ENCODE measurements at regions not wholly inside any gene's neighbourhood (a gene's known extent, or its start where the extent isn't known, plus 50 kb on each side); places are given as distances from the start of the nearest gene placed in this dataset.
"Not testable (repeated sequence)": the region's sequence is repeated elsewhere in the genome, so short reads cannot be mapped to it uniquely, and the experiment has no call there.

- DNase-seq (ENCODE audit: low spot score), result not testable (repeated sequence)
Measured at GRCh38 chr1:146883190-146883589, 54.9 kb upstream of the NBPF12 start.

DNA sequence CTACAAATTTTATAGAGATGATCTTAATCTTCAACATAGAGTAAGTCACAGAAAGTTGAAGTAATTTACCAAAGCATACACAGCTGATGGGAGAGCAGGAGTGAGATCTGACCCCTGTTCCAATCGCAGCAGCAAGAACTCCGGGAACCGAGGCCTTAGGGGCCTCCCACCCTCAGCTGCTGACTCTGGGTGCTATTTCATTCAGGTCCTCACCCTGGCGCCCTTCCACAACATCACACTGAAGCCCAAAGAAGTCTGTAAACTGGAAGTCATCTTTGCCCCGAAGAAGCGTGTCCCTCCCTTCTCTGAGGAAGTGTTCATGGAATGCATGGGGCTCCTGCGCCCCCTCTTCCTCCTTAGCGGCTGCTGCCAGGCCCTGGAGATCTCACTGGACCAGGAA lies 57.0 kb upstream of the NBPF12 start:
- not testable (repeated sequence) for DNase-seq (ENCODE audit: low spot score)

- DNase-seq (ENCODE audit: low spot score), result not testable (repeated sequence)
Measured at GRCh38 chr1:146863799-146864319, 74.3 kb upstream of the NBPF12 start.

GRCh38 chr1:146853147-146853546 lies 85.0 kb upstream of the NBPF12 start:
- not testable (repeated sequence) for DNase-seq (ENCODE audit: low spot score)

GRCh38 chr1:146850352-146850889 lies 87.7 kb upstream of the NBPF12 start:
- DNase-seq (ENCODE audit: low spot score), result not testable (repeated sequence)

DNA sequence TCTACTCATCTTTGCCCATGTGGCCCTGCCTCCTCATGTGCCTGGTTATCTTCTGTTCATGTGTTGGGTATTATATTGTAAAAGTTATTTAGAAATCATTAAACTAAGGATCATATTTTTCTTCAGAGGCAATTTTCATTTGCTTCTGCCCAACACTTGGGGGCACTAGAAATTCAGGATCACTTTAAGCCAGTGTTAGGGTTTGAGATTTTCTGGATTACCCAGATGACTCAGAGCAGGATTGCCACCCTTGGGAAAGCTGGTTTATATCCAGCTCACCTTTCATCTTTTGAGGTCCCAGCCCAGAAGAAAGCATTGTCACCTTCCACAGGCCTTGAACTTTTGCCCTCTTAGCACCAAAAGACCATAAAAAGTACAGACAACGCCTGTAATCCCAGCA lies 99.4 kb upstream of the NBPF12 start:
- DNase-seq (ENCODE audit: low spot score), result not testable (repeated sequence)

DNA sequence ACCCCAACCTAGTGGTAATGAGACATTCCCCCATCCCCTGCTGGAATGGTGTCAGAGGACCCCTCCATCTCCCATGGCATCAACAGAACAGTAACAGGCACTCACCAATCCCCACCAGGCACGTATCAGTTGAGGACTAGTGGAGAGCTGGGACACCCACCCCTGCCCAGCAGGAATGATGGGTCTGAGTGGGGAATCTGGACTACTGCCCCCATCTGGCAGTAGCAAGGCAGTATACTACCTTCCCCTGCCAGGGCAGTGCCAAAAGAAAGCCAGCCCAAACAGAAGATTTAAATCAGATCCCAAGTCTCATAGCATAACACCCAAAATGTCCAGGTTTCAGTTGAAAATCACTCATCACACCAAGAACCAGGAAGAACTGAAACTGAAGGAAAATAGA lies 111.2 kb upstream of the NBPF12 start:
- DNase-seq (ENCODE audit: low spot score), result not testable (repeated sequence)

DNA sequence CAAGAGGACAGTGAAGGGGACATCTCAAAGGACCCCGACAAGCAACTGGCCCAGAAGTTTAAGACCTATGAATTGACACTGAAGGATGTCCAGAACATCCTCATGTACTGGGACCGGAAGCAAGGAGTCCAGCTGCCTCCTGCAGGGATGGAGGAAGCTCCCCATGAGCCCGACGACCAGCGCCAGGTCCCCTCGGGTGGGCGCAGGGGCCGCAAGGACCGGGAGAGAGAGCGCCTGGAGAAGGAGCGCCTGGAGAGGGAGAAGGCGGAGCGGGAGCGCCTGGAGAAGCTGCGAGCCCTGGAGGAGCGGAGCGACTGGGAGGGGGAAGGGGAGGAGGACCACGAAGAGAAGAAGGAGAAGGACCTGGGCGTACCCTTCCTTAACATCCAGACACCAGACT lies 143.9 kb upstream of the NBPF12 start:
- not testable (repeated sequence) for DNase-seq (ENCODE audit: low spot score)

- not testable (repeated sequence) for DNase-seq (ENCODE audit: low spot score)
Measured at GRCh38 chr1:146792725-146793124, 145.4 kb upstream of the NBPF12 start.

DNA sequence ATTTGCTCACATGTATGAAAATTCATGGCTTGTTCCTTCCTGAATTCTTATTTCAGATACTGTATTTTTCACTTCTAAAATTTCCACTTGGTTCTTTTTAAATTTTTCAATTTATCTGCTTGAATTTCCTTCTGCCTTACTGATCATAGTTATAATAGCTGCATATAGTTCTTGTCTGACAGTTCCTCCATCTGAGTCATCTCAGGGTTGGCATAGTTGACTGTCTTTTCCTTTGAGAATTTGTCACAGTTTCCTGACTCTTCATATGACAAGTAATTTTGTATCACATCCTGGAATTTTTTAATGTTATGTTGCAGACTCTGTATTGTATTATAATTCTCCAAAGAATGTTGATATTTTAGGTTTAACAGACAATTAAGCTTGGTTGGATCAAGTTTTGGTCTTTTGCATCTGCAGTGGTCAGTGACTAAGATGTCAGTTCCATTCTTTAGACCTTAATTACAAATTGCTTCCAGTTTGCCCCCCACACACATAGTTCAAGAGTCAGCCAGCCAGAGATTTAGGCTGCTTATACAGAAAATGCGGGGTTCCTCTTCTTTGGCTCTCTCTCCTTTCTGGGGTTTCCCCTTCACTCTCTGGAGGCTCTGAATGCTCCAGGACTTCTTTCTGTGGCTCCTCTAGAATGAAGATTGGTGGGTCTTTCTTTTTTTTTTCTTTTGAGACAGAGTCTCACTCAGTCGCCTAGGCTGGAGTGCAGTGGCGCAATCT lies 153.7 kb upstream of the NBPF12 start:
- not testable (repeated sequence) for DNase-seq (ENCODE audit: low spot score)

GRCh38 chr1:146781235-146781634 lies 156.9 kb upstream of the NBPF12 start:
- not testable (repeated sequence) for DNase-seq (ENCODE audit: low spot score)

DNA sequence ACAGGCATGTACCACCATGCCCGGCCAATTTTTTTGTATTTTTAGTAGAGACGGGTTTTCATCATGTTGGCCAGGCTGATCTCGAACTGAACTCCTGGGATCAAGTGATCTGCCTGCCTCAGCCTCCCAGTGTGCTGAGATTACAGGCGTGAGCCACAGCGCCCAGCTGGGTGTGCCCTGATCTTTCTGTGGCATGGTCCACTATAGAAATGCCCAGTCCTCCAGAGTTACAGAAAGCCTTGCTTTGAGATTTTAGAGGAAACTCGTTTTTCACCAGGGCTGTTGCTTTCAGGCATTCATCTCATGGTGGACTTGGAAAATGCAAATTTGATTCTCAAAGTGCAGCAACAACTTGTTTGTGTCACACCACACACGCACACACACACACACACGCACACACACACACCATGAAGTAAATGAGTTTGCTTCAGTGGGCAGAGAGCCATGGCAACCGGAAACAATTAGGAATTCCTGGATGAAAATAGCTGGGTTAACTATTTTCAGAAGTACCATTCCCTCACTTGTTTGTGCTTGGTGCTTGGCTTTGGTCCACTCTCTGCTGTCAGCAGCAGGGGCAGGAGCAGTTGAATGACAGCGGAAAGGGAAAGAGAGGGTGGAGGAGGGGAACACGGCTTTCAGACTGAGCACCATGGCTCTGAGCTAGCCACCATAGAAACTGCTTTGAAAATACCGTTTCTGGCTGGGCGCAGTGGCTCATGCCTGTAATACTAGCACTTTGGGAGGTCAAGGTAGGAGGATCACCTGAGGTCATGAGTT lies 160.1 kb upstream of the NBPF12 start:
- not testable (repeated sequence) for DNase-seq (ENCODE audit: low spot score)

DNA sequence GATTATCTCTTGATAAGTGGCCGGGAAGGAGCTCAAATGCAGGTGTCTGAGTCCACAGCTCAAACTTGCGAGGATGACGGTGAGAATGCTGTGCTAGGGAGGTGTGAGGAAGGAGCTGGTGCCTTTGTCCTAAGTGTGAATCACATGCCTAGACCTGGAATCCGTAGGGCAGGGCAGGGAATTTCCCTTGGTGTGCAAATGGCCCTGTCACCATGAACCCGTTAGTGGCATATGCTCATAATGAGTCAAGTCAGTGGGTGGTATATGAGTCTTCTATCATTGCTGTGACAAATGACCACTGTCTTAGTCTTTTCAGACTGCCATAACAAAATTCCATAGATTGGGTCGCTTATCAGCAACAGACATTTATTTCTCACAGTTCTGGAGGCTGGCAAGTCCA lies 163.1 kb upstream of the NBPF12 start:
- DNase-seq (ENCODE audit: low spot score), result not testable (repeated sequence)

DNA sequence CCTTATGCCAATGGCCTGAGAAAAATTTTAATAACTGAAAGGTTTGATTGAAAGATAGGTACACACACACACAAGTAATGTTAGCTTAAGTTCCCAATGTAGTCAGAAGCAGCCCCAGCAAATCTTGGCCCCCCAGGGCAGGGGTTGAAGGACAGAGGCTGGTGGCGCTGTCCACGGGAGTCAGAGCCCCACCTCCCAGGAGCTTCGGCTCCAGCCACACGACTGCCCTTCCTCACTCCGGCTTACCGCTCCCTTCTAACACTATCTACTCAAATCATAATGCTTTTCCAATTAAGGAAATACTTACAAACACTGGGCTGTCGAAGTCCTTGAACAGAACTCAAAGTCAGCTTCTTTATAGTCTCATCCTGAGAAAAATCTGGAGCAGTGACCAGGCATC lies 163.9 kb upstream of the NBPF12 start:
- not testable (repeated sequence) for DNase-seq (ENCODE audit: low spot score)

DNA sequence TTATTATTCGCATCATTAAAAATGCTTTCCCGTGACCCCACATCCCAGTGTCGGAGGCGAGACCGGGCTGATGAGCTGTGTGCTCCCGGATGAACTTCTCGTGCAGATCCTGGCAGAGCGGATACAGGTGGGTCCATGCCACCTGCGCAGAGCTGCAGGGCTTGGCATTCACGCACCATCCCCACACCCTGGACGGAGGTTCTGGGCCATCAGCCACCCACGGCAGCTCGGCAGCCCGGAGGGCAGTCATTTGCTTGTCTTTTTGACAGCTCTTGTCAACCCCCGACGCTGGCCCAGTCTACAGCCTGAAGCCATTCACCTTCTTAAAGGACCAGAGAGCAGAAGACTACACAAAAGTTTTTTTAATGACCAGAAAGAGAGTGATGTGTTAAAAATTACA lies 166.7 kb upstream of the NBPF12 start:
- not testable (repeated sequence) for DNase-seq (ENCODE audit: low spot score)

GRCh38 chr1:146770998-146771397 lies 167.1 kb upstream of the NBPF12 start:
- DNase-seq (ENCODE audit: low spot score), result not testable (repeated sequence)

- DNase-seq (ENCODE audit: low spot score), result not testable (repeated sequence)
Measured at GRCh38 chr1:146763234-146763633, 174.9 kb upstream of the NBPF12 start.

DNA sequence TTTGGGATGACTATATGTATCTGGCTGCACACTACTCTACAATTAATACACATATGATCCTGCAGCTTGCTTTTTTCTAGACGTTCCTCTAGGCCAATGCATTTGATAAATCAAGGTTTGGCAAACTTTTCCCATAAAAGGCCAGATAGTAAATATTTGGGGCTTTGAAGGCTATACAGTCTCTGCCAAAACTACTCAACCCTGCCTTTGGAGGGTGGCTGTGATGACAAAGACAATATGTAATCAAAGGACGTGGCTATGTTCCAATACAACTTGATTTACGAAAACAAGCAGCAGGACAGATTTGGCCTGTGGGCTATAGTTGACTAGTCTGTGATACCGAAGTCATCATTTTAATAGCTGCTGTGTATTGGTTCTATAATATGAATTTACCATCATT lies 181.3 kb upstream of the NBPF12 start:
- not testable (repeated sequence) for DNase-seq (ENCODE audit: low spot score)

GRCh38 chr1:146748686-146749085 lies 189.4 kb upstream of the NBPF12 start:
- not testable (repeated sequence) for DNase-seq (ENCODE audit: low spot score)

- DNase-seq (ENCODE audit: low spot score), result not testable (repeated sequence)
Measured at GRCh38 chr1:146731981-146732680, 206.0 kb upstream of the NBPF12 start.

DNA sequence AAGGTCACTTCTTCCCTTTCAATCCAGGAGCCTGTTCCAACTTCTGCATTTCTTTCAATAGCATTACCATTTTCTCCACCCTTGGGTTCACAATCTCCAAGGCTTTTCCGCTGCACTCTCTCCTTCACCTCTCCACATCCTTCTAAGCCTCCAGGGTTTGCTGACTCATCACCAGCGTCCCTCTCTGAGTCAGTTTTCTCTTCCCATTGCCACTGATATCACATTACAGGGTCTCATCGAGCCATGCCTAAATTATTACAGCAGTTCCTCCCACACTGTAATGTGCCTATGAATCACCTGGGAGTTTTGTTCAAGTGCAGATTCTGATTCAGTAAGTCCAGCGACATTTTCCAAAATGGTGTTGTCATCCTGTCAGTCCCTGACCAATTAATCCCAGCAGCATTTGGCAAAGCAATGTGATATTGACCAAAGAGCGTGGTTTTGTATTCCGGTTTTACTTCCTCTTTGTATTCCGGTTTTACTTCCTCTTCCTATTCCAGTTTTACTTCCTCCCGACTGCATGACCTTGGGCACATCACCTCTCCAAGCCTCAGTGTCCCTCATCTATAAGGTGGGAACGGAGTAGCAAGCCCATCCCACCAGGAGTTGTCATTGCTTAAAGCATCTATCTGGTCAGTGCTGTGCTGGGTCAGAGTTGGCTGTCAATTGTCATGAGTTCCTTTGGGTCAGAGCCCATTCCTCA lies 208.3 kb upstream of the NBPF12 start:
- not testable (repeated sequence) for DNase-seq (ENCODE audit: low spot score)

Measured in AG20443 (cell line).